HepG2 (cell line): ENCODE measurements at regions not wholly inside any gene's neighbourhood (a gene's known extent, or its start where the extent isn't known, plus 50 kb on each side); places are given as distances from the start of the nearest gene placed in this dataset.

Source experiments
- ATAC-seq: fragments of 200-7000 bp; cut with Tn5 transposase; 3 replicates; pipeline ENCODE4 v1.9.1; 2020; ENCODE audit warnings: mild to moderate bottlenecking, moderate library complexity
- BruUV-seq: library from RNA; stranded (reverse); fragments of 400-500 nt; replicated peaks from 2 replicates; lab custom pipeline; 2021; lab: Mats Ljungman, UMichigan
- CTCF ChIA-PET: fragments of 300-600 bp; formaldehyde crosslinking; extraction: SDS; loops from one replicate; lab custom pipeline; 2021; ENCODE audit warnings: low total read pairs, inconsistent platforms, low intra/inter-chr PET ratio; lab: Yijun Ruan, JAX
- POLR2A ChIA-PET: fragments of 350-600 bp; sonication (Branson Sonifier 250); formaldehyde crosslinking; loops from one replicate; lab custom pipeline; 2020; ENCODE audit warnings: antibody characterized with exemption, inconsistent platforms; lab: Yijun Ruan, JAX
- DNase-seq: peaks from one replicate; pipeline ENCODE4 v3.0.0-alpha.2; 2015; ENCODE audit warnings: low spot score
- FAIRE-seq: peaks from 3 replicates; lab custom pipeline; 2011; peaks lifted over from hg19 to GRCh38; lab: Jason Lieb, UNC
- H2AFZ ChIP-seq: one replicate; pipeline ENCODE4 v1.6.1; 2011; ENCODE audit warnings: low read length, inconsistent platforms
- H3K27ac ChIP-seq: fragments of 300-600 bp; 3 replicates; pipeline ENCODE4 v1.8.0; 2011; ENCODE audit warnings: mixed run types, mild to moderate bottlenecking, mixed read lengths, low read length, inconsistent platforms; ENCODE audit not compliant: insufficient read depth; ENCODE audit errors: extremely low read length
- H3K27me3 ChIP-seq, 2 experiments: fragments of 200-600 bp in 1 of 2; 2 replicates in 1 of 2; 3 replicates in 1 of 2; pipeline versions ENCODE4 v1.6.0 to v1.8.0; 2011; ENCODE audit warnings: low read length in 2 of 2, mild to moderate bottlenecking in 2 of 2, moderate library complexity in 2 of 2, inconsistent platforms in 1 of 2; ENCODE audit not compliant: insufficient read depth in 2 of 2, control insufficient read depth in 1 of 2
- H3K36me3 ChIP-seq, 2 experiments: fragments of 200-600 bp in 1 of 2; replicated peaks in 1 of 2; 2 replicates in 1 of 2; 3 replicates in 1 of 2; pipeline versions ENCODE4 v1.5.1 to v1.8.0; 2011; ENCODE audit warnings: low read length in 2 of 2, inconsistent platforms in 1 of 2; ENCODE audit not compliant: insufficient read depth in 2 of 2, control insufficient read depth in 1 of 2
- H3K4me1 ChIP-seq: 2 replicates; pipeline ENCODE4 v1.5.1; 2012; ENCODE audit warnings: low read length, inconsistent platforms; ENCODE audit not compliant: insufficient read depth
- H3K4me2 ChIP-seq: 2 replicates; pipeline ENCODE4 v1.6.0; 2011; ENCODE audit warnings: low read depth, low read length, inconsistent platforms
- H3K4me3 ChIP-seq, 3 experiments: fragments of 200-600 bp in 1 of 3; sonication (generic), shearing (Covaris generic) in 1 of 3; replicated peaks in 1 of 3; 2 replicates each; pipeline ENCODE4 v1.5.1; 2011 to 2016; ENCODE audit warnings: low read length in 3 of 3, inconsistent platforms in 2 of 3, low read depth in 2 of 3, mild to moderate bottlenecking in 2 of 3, control low read depth in 1 of 3, mixed read lengths in 1 of 3; ENCODE audit not compliant: insufficient read depth in 1 of 3
- H3K79me2 ChIP-seq: one replicate; pipeline ENCODE4 v1.6.1; 2011; ENCODE audit warnings: low read length, inconsistent platforms; ENCODE audit not compliant: insufficient read depth
- H3K9ac ChIP-seq: 2 replicates; pipeline ENCODE4 v1.6.0; 2011; ENCODE audit warnings: mild to moderate bottlenecking, low read depth, low read length, inconsistent platforms; ENCODE audit not compliant: insufficient read depth
- H3K9me3 ChIP-seq: 2 replicates; pipeline ENCODE4 v1.5.1; 2012; ENCODE audit warnings: mild to moderate bottlenecking, low read length
- H4K20me1 ChIP-seq: 2 replicates; pipeline ENCODE4 v1.6.0; 2011; ENCODE audit warnings: inconsistent platforms, mild to moderate bottlenecking, low read length, moderate library complexity; ENCODE audit not compliant: insufficient read depth
- ARID3A ChIP-seq: IDR thresholded peaks from 2 replicates; pipeline ENCODE4 v1.6.1; 2012; ENCODE audit warnings: low read depth, low read length, improper control_type of control experiment
- ELF1 ChIP-seq: sonication (generic); formaldehyde crosslinking; IDR thresholded peaks from 2 replicates; pipeline ENCODE4 v1.4.0; 2020; ENCODE audit warnings: missing genetic modification reagents
- HES4 ChIP-seq: sonication (generic); formaldehyde crosslinking; IDR thresholded peaks from 2 replicates; pipeline ENCODE4 v1.9.0; 2021; ENCODE audit warnings: mild to moderate bottlenecking, missing genetic modification reagents, borderline replicate concordance
- HHEX ChIP-seq: IDR thresholded peaks from 2 replicates; pipeline ENCODE4 v1.6.1; 2016; ENCODE audit warnings: control low read depth
- MXD4 ChIP-seq: IDR thresholded peaks from 2 replicates; pipeline ENCODE4 v1.6.1; 2016; ENCODE audit warnings: mild to moderate bottlenecking, missing biosample characterization, missing genetic modification reagents
- NR3C1 ChIP-seq: sonication (generic); formaldehyde crosslinking; IDR thresholded peaks from 2 replicates; pipeline ENCODE4 v1.4.0; 2020; ENCODE audit warnings: missing genetic modification reagents
- NRL ChIP-seq: sonication (generic); formaldehyde crosslinking; IDR thresholded peaks from 2 replicates; pipeline ENCODE4 v1.5.0; 2020; ENCODE audit warnings: missing genetic modification reagents, mild to moderate bottlenecking, moderate library complexity, borderline replicate concordance
- RFXANK ChIP-seq: IDR thresholded peaks from 2 replicates; pipeline ENCODE4 v1.6.1; 2016
- SYNCRIP ChIP-seq: fragments of 200-400 bp; formaldehyde crosslinking; IDR thresholded peaks from 2 replicates; pipeline ENCODE4 v1.6.1; 2018; ENCODE audit warnings: mild to moderate bottlenecking, low read depth, low read length; ENCODE audit not compliant: insufficient read depth
- ZBTB1 ChIP-seq: sonication (generic); formaldehyde crosslinking; IDR thresholded peaks from 2 replicates; pipeline ENCODE4 v1.4.0; 2020; ENCODE audit warnings: missing genetic modification reagents, borderline replicate concordance
- ZMYM4 ChIP-seq: sonication (generic); formaldehyde crosslinking; IDR thresholded peaks from 2 replicates; pipeline ENCODE4 v1.8.1; 2023; ENCODE audit warnings: mild to moderate bottlenecking, missing genetic modification reagents
- ZNF24 ChIP-seq: fragments of 450-650 bp; IDR thresholded peaks from 2 replicates; pipeline ENCODE4 v1.6.1; 2017; ENCODE audit warnings: antibody characterized with exemption, mild to moderate bottlenecking
- ZNF3 ChIP-seq: IDR thresholded peaks from 2 replicates; pipeline ENCODE4 v1.7.0; 2017; ENCODE audit warnings: inconsistent platforms
- ZNF337 ChIP-seq: sonication (generic); formaldehyde crosslinking; IDR thresholded peaks from 2 replicates; pipeline ENCODE4 v1.5.1; 2020; ENCODE audit warnings: missing genetic modification reagents, low read depth, mild to moderate bottlenecking, borderline replicate concordance
- ZNF512B ChIP-seq: sonication (generic); formaldehyde crosslinking; IDR thresholded peaks from 2 replicates; pipeline ENCODE4 v1.5.1; 2020; ENCODE audit warnings: missing genetic modification reagents, mild to moderate bottlenecking, borderline replicate concordance
- ZNF672 ChIP-seq: sonication (generic); formaldehyde crosslinking; IDR thresholded peaks from 2 replicates; pipeline ENCODE4 v1.8.1; 2022; ENCODE audit warnings: missing genetic modification reagents
- in situ Hi-C: cut with HindIII; loops from 2 replicates; pipeline ENCODE4 v1.10.0; 2017; ENCODE audit warnings: low pct_unique_long_range_greater_than_20kb; ENCODE audit not compliant: extremely low pct_ligation_motif_present
- intact Hi-C: fragments of 100-400 bp; cut with micrococcal nuclease; formaldehyde crosslinking; loops from one replicate; pipeline ENCODE4 v1.10.0; 2022; ENCODE audit not compliant: unreplicated experiment

GRCh38 chr12:73632191-73632590 lies 905.4 kb upstream of the ATXN7L3B start:
- H3K79me2 ChIP-seq: no peaks in the 10 kb centered on the region
- ChIA-PET CTCF (no interaction called here), POLR2A (no interaction called here)
- H3K9me3 ChIP-seq: peaks cover 63% of the 10 kb centered on the region
- no peak for DNase-seq
- BruUV-seq: no TSS peak
- intact Hi-C loops (no loop called here), in situ Hi-C loops (no loop called here)
- H3K4me3 ChIP-seq: no peak overlapping the region
- H3K9ac ChIP-seq: no peak overlapping the region
- no peak overlapping the region for H2AFZ ChIP-seq
- H3K36me3 ChIP-seq: no peaks in the 10 kb centered on the region
- FAIRE-seq: no peak
- no peak for ATAC-seq
- no peaks in the 10 kb centered on the region for H3K4me1 ChIP-seq
- H3K4me2 ChIP-seq: no peak overlapping the region
- H4K20me1 ChIP-seq: no peaks in the 10 kb centered on the region
- no peak overlapping the region for H3K27ac ChIP-seq
- no peaks in the 10 kb centered on the region; a peak in 1 of 5 replicates for H3K27me3 ChIP-seq
- TF ChIP-seq ZNF672 (CRISPR knock-in tag) (no peak), ZNF24 (no peak), ARID3A (no peak), ZMYM4 (CRISPR knock-in tag) (no peak), HHEX (CRISPR knock-in tag) (no peak), NRL (no peak), MXD4 (CRISPR knock-in tag) (no peak), ZNF3 (CRISPR knock-in tag) (no peak), ZNF512B (no peak), ZBTB1 (CRISPR knock-in tag) (no peak), ZNF337 (CRISPR knock-in tag) (no peak), SYNCRIP (no peak), ELF1 (CRISPR knock-in tag) (no peak), HES4 (CRISPR knock-in tag) (no peak), NR3C1 (CRISPR knock-in tag) (no peak), RFXANK (CRISPR knock-in tag) (no peak)
- TF ChIP-seq, all 625 proteins: peak for 0
